ENCODE measurements at regions not wholly inside any gene's neighbourhood (a gene's known extent, or its start where the extent isn't known, plus 50 kb on each side); places are given as distances from the start of the nearest gene placed in this dataset.

GRCh38 chr16:9169094-9169493 lies 77.7 kb downstream of the HAPSTR1 start:
- H3K9ac ChIP-seq (ENCODE audit: extremely low read depth, low read length, poor library complexity, severe bottlenecking): no peak overlapping the region
- TF ChIP-seq CTCF (conservative IDR thresholded peaks at IDR 0.05): no peak
- H3K4me1 Mint-ChIP-seq: no peaks in the 10 kb centered on the region
- no peaks in the 10 kb centered on the region for H3K36me3 ChIP-seq (ENCODE audit: control insufficient read depth, insufficient read depth, low read length)
- no peak overlapping the region for H3K27ac ChIP-seq (ENCODE audit: low read depth, low read length)
- no peaks in the 10 kb centered on the region for H3K4me1 ChIP-seq (ENCODE audit: control insufficient read depth, insufficient read depth, low read length)
- 93% methylated on average over 7 of the region's 7 CpGs for WGBS, 2 experiments (ENCODE audit: insufficient coverage in 1 of 2, insufficient read length in 1 of 2)
- H3K27me3 ChIP-seq (ENCODE audit: control insufficient read depth, insufficient read depth, low read length, poor library complexity, severe bottlenecking): no peaks in the 10 kb centered on the region
- H3K9me3 Mint-ChIP-seq: peaks cover 1% of the 10 kb centered on the region
- no peak for DNase-seq
- peaks cover 5% of the 10 kb centered on the region for H3K27me3 Mint-ChIP-seq (ENCODE audit: insufficient read depth)
- no peaks in the 10 kb centered on the region for H3K9me3 ChIP-seq (ENCODE audit: control insufficient read depth, low read length)
- no peak overlapping the region for H3K4me3 Mint-ChIP-seq
- H3K4me3 ChIP-seq (ENCODE audit: low read length): no peak overlapping the region
- no peaks in the 10 kb centered on the region for H3K36me3 Mint-ChIP-seq (ENCODE audit: low read depth)
- no peak overlapping the region for H3K27ac Mint-ChIP-seq

GRCh38 chr16:9170470-9170869 lies 79.0 kb downstream of the HAPSTR1 start:
- no peak overlapping the region for H3K27ac Mint-ChIP-seq
- H3K4me1 ChIP-seq (ENCODE audit: control insufficient read depth, insufficient read depth, low read length): no peaks in the 10 kb centered on the region
- H3K27ac ChIP-seq (ENCODE audit: low read depth, low read length): no peak overlapping the region
- H3K36me3 ChIP-seq (ENCODE audit: control insufficient read depth, insufficient read depth, low read length): no peaks in the 10 kb centered on the region
- no peak overlapping the region for H3K4me3 ChIP-seq (ENCODE audit: low read length)
- H3K36me3 Mint-ChIP-seq (ENCODE audit: low read depth): no peaks in the 10 kb centered on the region
- H3K27me3 ChIP-seq (ENCODE audit: control insufficient read depth, insufficient read depth, low read length, poor library complexity, severe bottlenecking): no peaks in the 10 kb centered on the region
- no peak overlapping the region for H3K9ac ChIP-seq (ENCODE audit: extremely low read depth, low read length, poor library complexity, severe bottlenecking)
- no peak for DNase-seq
- no peak overlapping the region for H3K4me3 Mint-ChIP-seq
- no peaks in the 10 kb centered on the region for H3K4me1 Mint-ChIP-seq
- no peaks in the 10 kb centered on the region for H3K9me3 Mint-ChIP-seq
- peaks cover 5% of the 10 kb centered on the region for H3K27me3 Mint-ChIP-seq (ENCODE audit: insufficient read depth)
- no peak for TF ChIP-seq CTCF (conservative IDR thresholded peaks at IDR 0.05)
- 90 to 93% methylated on average over 9 to 12 of the region's 12 CpGs for WGBS, 2 experiments (ENCODE audit: insufficient coverage in 1 of 2, insufficient read length in 1 of 2)
- H3K9me3 ChIP-seq (ENCODE audit: control insufficient read depth, low read length): no peaks in the 10 kb centered on the region

GRCh38 chr16:9176547-9177418 lies 85.3 kb downstream of the HAPSTR1 start:
- Mint-ChIP-seq H3K9me3 (peaks cover 9% of the 10 kb centered on the region), H3K4me3 (no peak overlapping the region), H3K4me1 (peaks cover 4% of the 10 kb centered on the region), H3K27ac (no peak overlapping the region), H3K36me3 (ENCODE audit: low read depth) (no peaks in the 10 kb centered on the region), H3K27me3 (ENCODE audit: insufficient read depth) (peaks cover 20% of the 10 kb centered on the region)
- 69 to 86% methylated on average over 6 to 9 of the region's 9 CpGs for WGBS, 2 experiments (ENCODE audit: insufficient coverage in 1 of 2, insufficient read length in 1 of 2)
- Histone ChIP-seq H3K36me3 (ENCODE audit: control insufficient read depth, insufficient read depth, low read length) (no peaks in the 10 kb centered on the region), H3K9me3 (ENCODE audit: control insufficient read depth, low read length) (no peaks in the 10 kb centered on the region), H3K4me1 (ENCODE audit: control insufficient read depth, insufficient read depth, low read length) (no peaks in the 10 kb centered on the region), H3K27me3 (ENCODE audit: control insufficient read depth, insufficient read depth, low read length, poor library complexity, severe bottlenecking) (no peaks in the 10 kb centered on the region), H3K9ac (ENCODE audit: extremely low read depth, low read length, poor library complexity, severe bottlenecking) (no peak overlapping the region), H3K27ac (ENCODE audit: low read depth, low read length) (peak overlapping the region; percentile 57), H3K4me3 (ENCODE audit: low read length) (no peak overlapping the region)
- no peak for DNase-seq
- no peak for TF ChIP-seq CTCF (conservative IDR thresholded peaks at IDR 0.05)
